ENCODE measurements at regions not wholly inside any gene's neighbourhood (a gene's known extent, or its start where the extent isn't known, plus 50 kb on each side); places are given as distances from the start of the nearest gene placed in this dataset.
A peak's percentile ranks its signal among the peaks of the same experiment; 100 is the strongest.

DNA sequence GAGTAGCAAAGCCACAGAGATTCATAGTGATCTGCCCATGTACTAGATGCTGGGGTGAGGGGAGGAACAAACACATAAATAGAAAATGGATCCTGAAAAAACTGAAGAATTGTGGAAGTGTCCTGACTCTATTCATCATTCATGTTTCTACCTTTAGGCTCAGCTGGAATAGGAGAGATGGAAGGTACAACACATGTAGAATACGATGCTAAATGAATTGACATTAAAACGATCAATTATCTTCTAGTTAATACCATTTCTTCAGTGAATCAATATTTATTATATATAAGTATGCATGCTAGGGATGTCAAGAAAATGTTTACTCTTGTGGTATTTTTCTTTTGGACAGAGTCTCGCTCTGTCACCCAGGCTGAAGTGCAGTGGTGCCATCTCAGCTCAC is 159.1 kb downstream of the IRS1 start:
- H4K20me1 ChIP-seq (ENCODE audit: insufficient read depth, low read length), result no peaks in the 10 kb centered on the region
- TF ChIP-seq YY1 (IDR thresholded peaks at IDR 0.05; ENCODE audit: insufficient read depth, insufficient replicate concordance, low read depth, low read length) (no peak), DPF2 (CRISPR knock-in tag; IDR thresholded peaks at IDR 0.05; ENCODE audit: borderline replicate concordance, low read depth) (no peak), FOXO1 (CRISPR knock-in tag; IDR thresholded peaks at IDR 0.05) (no peak)
- TF ChIP-seq, protein P1, sequence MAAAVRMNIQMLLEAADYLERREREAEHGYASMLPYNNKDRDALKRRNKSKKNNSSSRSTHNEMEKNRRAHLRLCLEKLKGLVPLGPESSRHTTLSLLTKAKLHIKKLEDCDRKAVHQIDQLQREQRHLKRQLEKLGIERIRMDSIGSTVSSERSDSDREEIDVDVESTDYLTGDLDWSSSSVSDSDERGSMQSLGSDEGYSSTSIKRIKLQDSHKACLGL (CRISPR knock-in tag; IDR thresholded peaks at IDR 0.05), result no peak
- CTCF ChIA-PET (ENCODE audit: low intra/inter-chr PET ratio, low total read pairs), result no interaction called here
- ATAC-seq (no peak), FAIRE-seq (no peak), DNase-seq (ENCODE audit: low spot score) (no peak)
- WGBS (ENCODE audit: low lambda C conversion rate), result 55% methylated on average over 3 of the region's 3 CpGs
- H3K36me3 ChIP-seq (replicated peaks in 1 of 2; ENCODE audit: control insufficient read depth in 1 of 2, insufficient read depth in 2 of 2, low read length in 2 of 2), result no peaks in the 10 kb centered on the region
- no peak overlapping the region for H3K4me2 ChIP-seq (ENCODE audit: low read depth, low read length)
- in situ Hi-C loops (cut with HindIII; ENCODE audit: extremely low pct_ligation_motif_present, low pct_unique_long_range_greater_than_20kb) (no loop called here), intact Hi-C loops (cut with micrococcal nuclease; ENCODE audit: unreplicated experiment) (no loop called here)
- POLR2A ChIA-PET, result no interaction called here
- peaks cover 18% of the 10 kb centered on the region for H3K9me3 ChIP-seq (ENCODE audit: low read length)
- no TSS peak for BruUV-seq (replicated peaks)
- no peak overlapping the region for H3K4me3 ChIP-seq (replicated peaks in 1 of 3; ENCODE audit: insufficient read depth in 1 of 3, low read depth in 2 of 3, low read length in 3 of 3)
- no peaks in the 10 kb centered on the region for H3K79me2 ChIP-seq (ENCODE audit: insufficient read depth, low read length)
- no peaks in the 10 kb centered on the region for H3K27me3 ChIP-seq (ENCODE audit: control insufficient read depth in 1 of 2, insufficient read depth in 2 of 2, low read length in 2 of 2)
- H3K4me1 ChIP-seq (ENCODE audit: insufficient read depth, low read length), result 0 out of 2 replicates have a peak, but pooled peaks cover 6% of the 10 kb centered on the region
- no peak overlapping the region for H3K9ac ChIP-seq (ENCODE audit: insufficient read depth, low read depth, low read length)
- H2AFZ ChIP-seq (ENCODE audit: low read length), result no peak overlapping the region
- no peak overlapping the region for H3K27ac ChIP-seq (ENCODE audit: extremely low read length, insufficient read depth, low read length)

DNA sequence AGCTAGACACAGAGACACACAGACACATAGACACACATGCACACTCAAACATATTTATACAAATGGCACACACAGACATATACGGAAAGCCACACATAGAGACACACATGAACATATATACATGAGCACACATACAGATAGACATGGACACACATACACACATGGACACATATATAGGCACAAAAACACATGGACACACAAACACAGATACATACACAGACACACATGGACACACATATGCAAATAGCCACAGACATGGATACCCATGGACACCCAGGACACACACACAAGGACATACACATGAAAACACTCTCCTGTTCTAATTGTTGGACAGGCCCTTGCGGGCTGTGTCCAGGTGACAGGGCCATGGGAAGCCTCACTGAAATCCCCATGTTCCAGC is 160.1 kb downstream of the IRS1 start:
- Histone ChIP-seq H3K27me3 (ENCODE audit: control insufficient read depth in 1 of 2, insufficient read depth in 2 of 2, low read length in 2 of 2) (no peaks in the 10 kb centered on the region), H3K4me1 (ENCODE audit: insufficient read depth, low read length) (0 out of 2 replicates have a peak, but pooled peaks cover 4% of the 10 kb centered on the region), H3K4me3 (replicated peaks in 1 of 3; ENCODE audit: insufficient read depth in 1 of 3, low read depth in 2 of 3, low read length in 3 of 3) (no peak overlapping the region), H3K27ac (ENCODE audit: extremely low read length, insufficient read depth, low read length) (no peak overlapping the region), H2AFZ (ENCODE audit: low read length) (no peak overlapping the region), H3K79me2 (ENCODE audit: insufficient read depth, low read length) (no peaks in the 10 kb centered on the region), H3K9me3 (ENCODE audit: low read length) (peaks cover 18% of the 10 kb centered on the region), H4K20me1 (ENCODE audit: insufficient read depth, low read length) (no peaks in the 10 kb centered on the region), H3K4me2 (ENCODE audit: low read depth, low read length) (no peak overlapping the region), H3K36me3 (replicated peaks in 1 of 2; ENCODE audit: control insufficient read depth in 1 of 2, insufficient read depth in 2 of 2, low read length in 2 of 2) (no peaks in the 10 kb centered on the region), H3K9ac (ENCODE audit: insufficient read depth, low read depth, low read length) (no peak overlapping the region)
- FAIRE-seq (no peak), DNase-seq (ENCODE audit: low spot score) (no peak), ATAC-seq (no peak)
- in situ Hi-C loops (cut with HindIII; ENCODE audit: extremely low pct_ligation_motif_present, low pct_unique_long_range_greater_than_20kb), result no loop called here
- CTCF ChIA-PET (ENCODE audit: low intra/inter-chr PET ratio, low total read pairs), result no interaction called here
- TF ChIP-seq, protein P2, sequence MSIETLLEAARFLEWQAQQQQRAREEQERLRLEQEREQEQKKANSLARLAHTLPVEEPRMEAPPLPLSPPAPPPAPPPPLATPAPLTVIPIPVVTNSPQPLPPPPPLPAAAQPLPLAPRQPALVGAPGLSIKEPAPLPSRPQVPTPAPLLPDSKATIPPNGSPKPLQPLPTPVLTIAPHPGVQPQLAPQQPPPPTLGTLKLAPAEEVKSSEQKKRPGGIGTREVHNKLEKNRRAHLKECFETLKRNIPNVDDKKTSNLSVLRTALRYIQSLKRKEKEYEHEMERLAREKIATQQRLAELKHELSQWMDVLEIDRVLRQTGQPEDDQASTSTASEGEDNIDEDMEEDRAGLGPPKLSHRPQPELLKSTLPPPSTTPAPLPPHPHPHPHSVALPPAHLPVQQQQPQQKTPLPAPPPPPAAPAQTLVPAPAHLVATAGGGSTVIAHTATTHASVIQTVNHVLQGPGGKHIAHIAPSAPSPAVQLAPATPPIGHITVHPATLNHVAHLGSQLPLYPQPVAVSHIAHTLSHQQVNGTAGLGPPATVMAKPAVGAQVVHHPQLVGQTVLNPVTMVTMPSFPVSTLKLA (IDR thresholded peaks at IDR 0.05), result peak; percentile 83
- no peak for TF ChIP-seq PCBP1 (IDR thresholded peaks at IDR 0.05; ENCODE audit: borderline replicate concordance, low read depth, low read length)
- BruUV-seq (replicated peaks), result no TSS peak
- intact Hi-C loops (cut with micrococcal nuclease; ENCODE audit: unreplicated experiment), result no loop called here
- 94% methylated on average over 2 of the region's 2 CpGs for WGBS (ENCODE audit: low lambda C conversion rate)
- POLR2A ChIA-PET, result no interaction called here
